HK-2 (cell line): ENCODE measurements at regions not wholly inside any gene's neighbourhood (a gene's known extent, or its start where the extent isn't known, plus 50 kb on each side); places are given as distances from the start of the nearest gene placed in this dataset.

ENCODE experiments used
- DNase-seq: peaks from one replicate; pipeline ENCODE4 v3.0.0-alpha.2; 2018; ENCODE audit not compliant: unreplicated experiment

DNA sequence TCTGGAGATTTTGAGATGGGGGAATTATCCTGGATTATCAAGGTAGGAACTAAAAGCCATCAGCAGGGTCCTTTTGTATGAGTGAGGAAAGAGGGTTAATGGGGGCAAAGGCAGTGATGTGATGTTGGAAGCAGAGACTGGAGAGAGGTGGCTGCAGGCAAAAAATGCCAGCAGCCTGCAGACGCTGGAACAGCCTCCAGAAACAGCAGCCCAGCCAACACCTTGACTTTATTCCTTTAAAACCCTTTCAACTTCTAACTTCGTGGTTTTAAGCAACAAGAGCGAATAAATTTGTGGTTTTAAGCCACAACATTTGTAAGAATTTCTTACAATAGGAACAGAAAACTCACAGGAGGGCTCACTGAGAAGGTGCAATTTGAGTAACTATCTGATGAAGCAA, 523.1 kb upstream of the HS6ST1 start:
- no peak for DNase-seq

DNA sequence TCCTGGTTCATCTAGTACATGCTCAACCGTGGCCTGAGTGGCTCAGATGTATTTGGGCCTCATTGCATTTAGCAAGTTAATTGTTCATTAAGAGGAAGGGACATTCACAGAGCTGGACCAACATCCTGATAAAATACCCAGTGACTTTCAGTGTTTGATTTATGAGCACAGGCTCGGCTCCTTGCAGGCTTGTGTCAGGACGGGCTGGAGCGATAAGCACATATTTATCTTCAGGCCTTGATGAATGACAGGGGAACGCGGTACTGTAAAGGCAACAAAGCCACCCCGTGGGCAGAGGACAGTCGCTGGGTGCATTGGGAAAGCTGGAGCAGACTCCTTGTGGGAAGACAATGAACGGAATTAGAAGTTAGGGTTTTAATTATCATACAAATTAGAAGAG, 548.6 kb upstream of the HS6ST1 start:
- DNase-seq = no peak

DNA sequence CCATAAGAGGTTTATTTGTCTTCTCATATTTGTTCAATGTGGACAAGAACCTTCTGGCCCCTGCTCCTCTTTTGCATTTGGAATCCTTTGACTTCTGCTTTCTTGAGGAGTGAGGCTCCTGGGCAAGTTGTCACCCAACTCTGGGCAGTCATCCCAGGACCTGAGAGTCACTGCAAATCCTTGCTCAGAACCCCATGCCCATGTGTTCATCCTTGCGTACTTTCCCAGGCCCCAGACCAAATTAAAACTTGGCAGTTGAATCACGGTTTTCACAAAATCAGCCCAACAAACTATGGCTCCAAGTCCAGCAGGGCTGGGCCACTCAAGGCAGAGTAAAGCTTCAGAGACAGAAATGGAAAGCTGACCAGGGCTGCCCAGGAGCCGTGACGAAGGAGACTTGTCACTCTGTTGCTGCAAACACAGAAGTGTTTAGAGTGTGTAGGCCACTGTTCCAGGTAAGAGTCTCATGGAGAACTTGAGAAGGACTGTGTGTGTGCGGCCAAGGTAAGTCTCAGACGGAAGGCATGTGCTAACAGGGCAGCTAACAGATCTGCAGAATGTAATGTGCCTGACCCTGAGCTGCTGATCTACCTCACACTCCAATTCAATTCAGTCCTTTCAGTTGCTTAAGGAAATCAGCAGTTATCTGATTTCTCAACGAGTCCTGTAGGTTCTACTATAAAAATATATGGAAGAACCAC, 549.4 kb upstream of the HS6ST1 start:
- DNase-seq = no peak

DNA sequence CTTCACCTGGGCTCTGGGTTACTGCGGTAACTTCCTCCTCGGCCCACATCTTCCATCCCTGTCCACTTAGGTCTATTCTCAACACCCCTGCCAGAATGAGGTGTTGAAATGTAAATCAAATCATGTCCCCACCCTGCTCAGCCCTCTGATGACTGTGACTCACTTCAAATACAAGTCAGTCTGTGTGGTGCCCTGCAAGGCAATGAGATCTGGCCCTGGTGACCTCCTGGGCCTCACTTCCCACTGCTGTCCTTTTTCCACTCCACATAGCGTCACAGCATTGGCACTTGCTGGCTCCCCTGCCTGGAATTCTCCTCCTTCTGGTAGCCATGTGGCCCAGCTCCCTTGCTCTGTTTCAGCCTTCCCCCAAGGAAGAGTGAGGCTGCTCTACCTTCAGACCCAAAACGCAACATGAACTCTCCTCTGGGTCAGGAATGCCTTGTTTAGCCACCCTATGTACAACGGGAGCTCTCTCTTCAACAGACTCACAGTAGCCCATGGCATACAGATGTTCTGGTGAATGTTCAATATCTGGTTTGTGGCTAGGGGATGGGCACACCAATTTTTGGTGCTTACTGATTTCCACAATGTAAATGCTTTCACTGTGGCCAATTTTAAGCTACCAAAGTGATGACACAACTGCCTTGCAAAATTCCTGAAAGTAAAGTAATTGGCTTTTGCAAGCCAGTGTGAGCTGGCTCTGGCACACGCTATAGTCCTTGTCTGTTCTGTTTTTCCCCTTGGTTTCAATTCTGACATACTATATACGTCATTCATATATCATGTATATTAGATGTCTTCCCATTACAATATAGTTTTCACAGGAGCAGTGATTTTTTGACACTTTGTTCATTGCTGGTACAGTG, 550.3 kb upstream of the HS6ST1 start:
- no peak for DNase-seq

GRCh38 chr2:128874608-128875007, 555.9 kb upstream of the HS6ST1 start:
- DNase-seq = no peak

DNA sequence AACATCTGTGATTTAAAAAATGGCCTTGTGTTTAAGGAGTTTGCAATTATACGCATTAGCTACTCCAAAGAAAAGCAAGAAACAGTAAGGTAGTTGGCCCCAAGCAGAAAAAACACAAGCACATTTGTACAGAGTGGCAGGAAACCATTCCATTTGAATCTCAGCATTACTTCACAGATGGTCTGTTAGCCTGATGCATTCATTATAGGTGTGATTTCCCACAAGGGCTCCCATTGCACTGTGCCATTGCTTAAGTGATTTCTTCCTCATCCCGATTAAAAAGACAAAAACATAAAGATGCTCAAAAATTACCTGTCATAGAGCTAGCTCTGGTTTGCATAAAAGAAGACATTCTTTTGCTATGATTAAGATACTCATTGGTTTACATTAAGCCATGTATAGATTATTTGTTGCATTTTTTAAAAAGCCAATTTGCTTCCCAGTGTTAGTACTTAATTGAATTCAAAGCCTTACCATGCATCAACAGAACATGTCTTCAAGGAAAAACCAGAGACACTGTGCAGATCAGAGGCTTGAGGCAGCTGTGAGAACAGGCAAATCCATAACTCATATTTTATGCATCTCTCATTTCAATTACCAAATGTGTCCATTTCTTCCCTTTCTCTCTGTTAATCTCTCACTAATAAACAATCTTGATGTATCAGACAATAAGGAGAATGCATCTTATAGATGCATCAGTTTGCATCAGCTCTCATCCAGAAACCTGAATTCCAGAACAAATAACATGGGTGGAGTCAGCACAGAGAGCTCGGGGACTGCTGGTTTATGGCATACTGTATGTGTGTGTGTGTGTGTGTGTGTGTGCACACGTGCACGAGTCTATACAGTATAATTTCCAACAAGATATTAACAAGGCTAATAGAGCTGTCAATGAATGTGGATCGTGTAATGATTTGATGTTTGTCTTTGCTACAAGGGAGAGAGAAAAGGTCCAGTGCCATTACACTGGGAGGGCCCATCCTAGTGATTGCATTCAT, 558.6 kb upstream of the HS6ST1 start:
- DNase-seq = no peak

GRCh38 chr2:128879161-128879560, 560.5 kb upstream of the HS6ST1 start:
- DNase-seq = no peak

GRCh38 chr2:128894896-128895295, 576.2 kb upstream of the HS6ST1 start:
- DNase-seq = no peak

GRCh38 chr2:128901572-128902391, 583.1 kb upstream of the HS6ST1 start:
- DNase-seq = no peak

GRCh38 chr2:128903637-128904036, 585.0 kb upstream of the HS6ST1 start:
- no peak for DNase-seq

DNA sequence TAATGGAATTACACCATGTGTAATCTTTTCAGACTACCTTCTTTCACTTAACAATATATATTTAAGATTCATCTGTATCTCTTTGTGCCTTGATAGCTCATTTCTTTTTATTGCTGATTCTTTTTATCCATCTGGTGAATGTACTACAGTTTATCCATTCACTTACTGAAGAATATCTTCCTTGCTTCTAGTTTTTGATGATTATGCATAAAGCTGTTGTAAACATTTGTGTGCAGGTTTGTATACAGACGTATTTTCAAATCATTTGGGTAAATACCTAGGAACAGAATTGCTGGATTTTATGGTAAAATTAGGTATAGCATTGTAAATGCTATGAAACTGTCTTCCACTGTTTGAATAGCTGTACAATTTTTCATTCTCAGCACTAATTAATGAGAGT, 592.6 kb upstream of the HS6ST1 start:
- no peak for DNase-seq

DNA sequence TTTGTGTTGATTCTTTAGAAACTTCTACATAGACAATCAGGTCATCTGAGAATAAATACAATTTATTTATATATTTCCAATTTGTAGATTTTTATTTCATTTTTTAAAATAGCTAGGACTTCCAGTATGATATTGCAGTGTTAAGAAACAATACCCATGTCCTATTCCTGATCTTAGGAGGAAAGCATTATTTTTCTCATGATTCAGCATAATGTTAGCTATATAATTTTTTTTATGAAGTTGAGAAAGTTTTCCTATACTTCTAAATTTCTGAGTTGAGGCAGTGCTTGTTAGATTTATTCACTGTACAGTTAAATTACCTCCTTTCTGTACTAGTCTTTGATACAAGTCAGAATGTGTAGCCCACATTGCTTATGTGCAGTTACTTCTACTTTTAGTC, 595.7 kb upstream of the HS6ST1 start:
- no peak for DNase-seq

GRCh38 chr2:128921751-128922150, 603.1 kb upstream of the HS6ST1 start:
- DNase-seq = no peak

DNA sequence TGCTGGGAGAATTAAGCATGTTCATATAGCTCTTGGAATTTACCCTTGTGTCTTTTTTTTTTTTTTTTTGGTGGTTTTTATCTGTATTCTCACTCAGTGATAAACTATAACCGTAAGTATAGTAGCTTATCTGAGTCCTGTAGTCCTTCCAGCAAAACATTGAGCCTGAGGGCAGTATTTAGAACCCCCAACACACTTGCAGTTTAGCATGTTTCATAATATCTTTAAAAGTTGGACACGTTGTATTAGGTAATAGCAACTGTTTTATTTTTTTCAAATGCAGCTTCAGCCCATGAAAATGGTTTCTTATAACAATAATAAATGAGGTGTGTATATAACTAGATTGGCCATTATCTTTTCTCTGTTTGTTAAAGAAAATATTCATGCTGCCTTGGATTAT, 603.5 kb upstream of the HS6ST1 start:
- DNase-seq = no peak

- no peak for DNase-seq
Observed at GRCh38 chr2:128925631-128926030, 607.0 kb upstream of the HS6ST1 start.

GRCh38 chr2:128930101-128930500, 611.4 kb upstream of the HS6ST1 start:
- no peak for DNase-seq

DNA sequence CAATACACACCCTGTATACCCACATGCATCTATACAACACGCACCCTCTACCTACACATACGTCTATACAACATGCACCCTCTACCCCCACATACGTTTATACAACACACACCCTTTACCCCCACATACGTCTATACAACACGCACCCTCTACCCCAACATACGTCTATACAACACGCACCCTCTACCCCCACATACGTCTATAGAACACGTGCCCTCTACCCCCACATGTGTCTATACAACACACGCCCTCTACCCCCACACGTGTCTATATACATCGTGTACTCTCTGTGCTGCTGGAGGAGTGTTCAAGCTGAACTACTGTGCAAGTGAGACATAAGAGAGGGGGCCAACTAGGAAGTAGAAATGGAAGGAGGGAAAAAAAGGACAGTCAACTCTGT, 621.7 kb upstream of the HS6ST1 start:
- DNase-seq = no peak

DNA sequence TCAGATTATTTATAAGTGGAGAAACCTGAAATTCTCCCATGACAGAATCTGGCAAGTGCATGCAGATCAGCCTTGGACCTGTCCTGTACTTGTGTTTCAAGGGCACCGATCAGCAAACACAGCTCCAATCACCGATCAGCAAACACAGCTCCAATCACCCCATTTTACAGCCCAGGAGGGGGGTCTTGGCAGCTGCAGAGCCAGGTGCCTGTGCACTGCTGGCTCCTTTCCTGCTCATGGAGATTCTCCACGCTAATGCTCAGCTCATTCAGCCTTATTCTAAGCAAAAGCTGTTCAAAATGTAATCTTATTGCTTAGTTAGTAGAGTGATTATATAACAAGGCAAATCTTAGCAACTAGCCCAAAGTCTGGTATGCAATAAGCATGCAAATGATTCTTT, 623.1 kb upstream of the HS6ST1 start:
- no peak for DNase-seq

DNA sequence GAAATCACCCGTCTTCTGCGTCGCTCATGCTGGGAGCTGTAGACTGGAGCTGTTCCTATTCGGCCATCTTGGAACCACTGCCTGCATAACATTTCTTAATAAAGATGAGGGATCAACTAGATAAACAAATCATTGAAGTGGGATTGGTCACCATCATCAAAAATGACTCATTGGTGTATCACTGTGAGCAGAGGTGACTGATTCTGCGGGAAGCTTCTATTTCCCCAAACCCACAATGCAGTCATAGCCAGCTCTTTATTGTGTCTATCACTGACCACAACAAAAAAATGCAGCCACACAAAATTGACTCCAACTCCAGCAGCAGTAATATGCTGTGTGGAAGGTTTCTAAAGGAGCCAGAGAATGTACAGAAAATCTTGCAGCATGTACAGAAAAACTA, 630.7 kb upstream of the HS6ST1 start:
- DNase-seq = no peak

GRCh38 chr2:128950758-128951157, 632.1 kb upstream of the HS6ST1 start:
- DNase-seq = no peak

DNA sequence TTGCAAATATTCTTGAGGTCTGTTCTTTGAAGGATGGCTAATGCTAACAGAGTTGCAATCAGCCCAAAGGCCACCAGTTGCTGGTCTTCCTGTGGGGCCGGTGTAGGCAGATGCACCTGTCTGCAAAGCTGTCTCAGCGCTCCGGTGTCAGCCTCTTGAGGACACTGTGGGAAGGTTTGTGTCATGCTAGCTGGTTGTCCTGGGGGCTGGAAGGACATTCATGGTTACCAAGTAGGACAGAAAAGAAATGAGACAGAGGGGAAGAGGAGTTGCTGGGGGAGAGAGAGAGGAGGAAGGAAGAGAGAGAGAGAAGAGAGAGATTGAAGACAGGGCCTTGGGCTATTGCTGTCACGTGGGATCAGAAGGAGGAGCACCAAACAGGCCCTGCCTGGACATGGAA, 639.6 kb upstream of the HS6ST1 start:
- DNase-seq = no peak
